HG02870 (cell line): ENCODE measurements at regions not wholly inside any gene's neighbourhood (a gene's known extent, or its start where the extent isn't known, plus 50 kb on each side); places are given as distances from the start of the nearest gene placed in this dataset.
"Not testable (repeated sequence)": the region's sequence is repeated elsewhere in the genome, so short reads cannot be mapped to it uniquely, and the experiment has no call there.

Experiments
- ATAC-seq: cut with Tn5 transposase; IDR thresholded peaks from one replicate; pipeline ENCODE4 v1.9.1; 2021; ENCODE audit warnings: mild to moderate bottlenecking, moderate library complexity; ENCODE audit not compliant: unreplicated experiment

- ATAC-seq = no peak
Measured at GRCh38 chr1:48089356-48089891, 92.2 kb upstream of the TRABD2B start.

DNA sequence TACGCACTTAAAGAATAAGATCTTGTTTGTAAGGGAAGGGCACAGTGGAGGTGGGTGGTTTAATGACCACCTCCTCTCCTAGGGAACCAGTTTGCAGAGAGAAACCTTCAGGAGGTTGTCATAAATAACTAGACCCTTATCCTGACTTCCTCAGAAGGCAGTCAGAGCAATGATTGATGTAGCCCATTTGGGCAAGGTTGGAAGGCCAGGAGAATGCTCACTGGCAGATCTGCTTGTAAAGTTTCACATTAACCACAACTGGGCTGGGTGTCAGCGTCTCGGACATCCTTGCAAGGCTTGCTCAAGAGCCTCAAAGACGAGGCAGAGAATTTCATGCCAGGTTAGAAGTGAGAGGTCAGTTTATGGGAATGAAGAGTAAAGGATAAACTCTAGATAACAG lies 87.6 kb upstream of the TRABD2B start:
- no peak for ATAC-seq

DNA sequence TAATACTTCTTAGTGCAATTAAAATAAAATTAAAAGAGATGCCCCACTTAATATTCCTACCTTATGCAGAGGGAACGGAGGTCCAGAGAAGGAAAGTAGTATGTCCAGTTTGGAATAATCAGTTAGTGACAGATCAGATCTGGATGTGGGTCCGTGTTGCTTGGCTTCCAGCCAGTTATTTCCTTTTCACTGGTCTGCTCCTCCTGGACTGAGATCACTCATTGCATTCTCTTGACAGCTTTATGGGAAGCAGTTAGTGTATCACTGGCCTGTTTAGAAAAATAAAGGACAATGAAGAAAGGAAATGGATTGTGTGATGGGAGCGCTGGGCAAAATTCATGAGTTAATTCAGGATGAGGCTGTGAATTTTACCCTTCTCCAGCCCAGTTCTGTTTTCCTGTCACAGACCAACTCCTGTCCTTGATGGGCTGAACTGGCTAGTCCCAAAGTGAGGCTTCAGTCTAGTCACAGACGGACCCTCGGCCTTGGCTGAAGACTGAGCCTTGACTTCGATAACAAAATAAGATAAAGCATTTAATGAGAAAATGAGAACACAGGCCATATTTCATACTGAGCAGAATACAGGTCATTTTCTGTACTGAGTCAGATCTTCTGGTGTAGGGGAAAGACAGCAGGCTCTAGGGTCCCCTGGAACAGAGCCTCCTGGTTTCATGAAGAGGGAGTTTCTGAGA lies 85.2 kb upstream of the TRABD2B start:
- ATAC-seq = no peak

DNA sequence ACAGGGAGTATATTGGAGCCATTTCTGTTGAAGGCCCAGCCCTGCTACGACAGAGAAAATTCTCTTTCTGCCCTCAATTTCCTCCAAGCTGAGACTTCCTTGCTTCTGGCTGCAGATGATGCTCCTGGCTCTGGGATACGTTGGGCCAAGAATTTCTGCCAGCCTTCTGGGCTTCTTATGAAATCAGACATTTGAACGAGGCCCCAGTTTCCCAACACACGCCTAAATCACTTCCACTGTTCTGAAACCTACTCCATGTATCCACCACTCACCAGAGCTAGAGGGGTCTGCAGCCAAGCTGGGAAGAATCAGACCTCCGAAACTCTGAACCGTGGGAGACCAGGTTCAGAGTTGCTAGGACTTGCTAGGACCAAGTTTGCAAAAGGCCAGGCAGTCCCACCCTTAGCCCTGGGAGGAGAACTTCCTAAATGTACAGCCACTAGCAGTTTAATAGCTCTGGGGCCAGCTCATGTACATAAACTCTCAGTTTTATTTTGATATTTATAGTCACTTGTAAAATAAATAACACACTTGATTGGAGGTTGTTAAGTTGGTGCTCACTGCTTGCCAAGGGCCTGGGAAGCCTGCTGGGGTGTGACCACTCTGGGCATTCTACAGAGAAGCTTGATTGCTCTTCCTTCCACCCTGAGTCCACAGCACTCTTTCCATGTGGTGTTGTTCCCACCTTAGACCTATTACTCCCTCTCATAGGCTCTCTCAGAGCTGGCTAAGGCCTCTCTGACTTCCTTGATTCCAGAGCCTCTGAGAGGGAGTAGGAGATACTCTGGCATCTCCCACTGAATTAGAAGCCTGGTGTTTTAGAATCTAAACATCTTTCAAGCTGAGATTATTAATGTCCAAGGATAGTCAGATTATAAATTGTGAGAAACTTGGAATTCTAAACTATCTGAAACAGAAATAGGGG lies 83.4 kb upstream of the TRABD2B start:
- ATAC-seq = no peak

DNA sequence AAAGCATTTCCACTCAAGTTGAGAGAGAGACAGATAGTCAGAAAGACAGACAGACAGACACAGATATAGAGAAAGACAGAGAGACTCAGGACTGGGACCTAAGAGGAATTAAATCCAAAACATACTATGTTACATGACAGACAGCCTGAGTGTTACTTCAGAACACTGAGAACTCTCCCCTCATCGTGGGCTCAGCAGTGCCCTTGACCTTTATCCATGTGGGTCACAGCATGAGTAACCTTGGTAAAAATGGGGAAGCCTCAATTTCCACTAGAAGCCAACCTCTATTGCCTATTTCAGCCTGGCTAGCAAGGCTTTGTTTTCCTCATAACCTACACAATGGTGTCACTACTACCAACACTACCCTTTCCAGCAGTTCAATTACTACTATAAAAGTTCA lies 81.9 kb upstream of the TRABD2B start:
- ATAC-seq = no peak

DNA sequence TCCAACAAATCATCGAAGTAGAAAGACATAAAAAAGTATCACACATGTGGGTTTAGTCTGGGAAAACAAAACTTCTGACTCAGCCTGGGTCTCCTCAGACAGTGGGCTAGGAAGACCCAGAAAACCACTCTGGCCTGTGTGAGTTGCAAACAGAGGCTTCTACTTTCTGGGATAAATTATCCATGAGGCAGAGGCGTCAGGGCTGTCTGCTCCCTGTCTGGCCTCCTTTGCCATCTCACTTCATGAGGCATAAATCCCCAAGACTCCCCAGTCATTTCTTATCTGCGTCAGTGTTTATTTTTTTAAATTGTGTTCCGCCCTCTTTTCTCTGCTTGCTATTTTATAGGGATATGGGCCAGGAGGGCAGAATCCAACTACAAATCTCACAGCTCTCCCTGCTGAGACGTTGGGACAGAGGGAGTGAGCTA lies 80.6 kb upstream of the TRABD2B start:
- no peak for ATAC-seq

DNA sequence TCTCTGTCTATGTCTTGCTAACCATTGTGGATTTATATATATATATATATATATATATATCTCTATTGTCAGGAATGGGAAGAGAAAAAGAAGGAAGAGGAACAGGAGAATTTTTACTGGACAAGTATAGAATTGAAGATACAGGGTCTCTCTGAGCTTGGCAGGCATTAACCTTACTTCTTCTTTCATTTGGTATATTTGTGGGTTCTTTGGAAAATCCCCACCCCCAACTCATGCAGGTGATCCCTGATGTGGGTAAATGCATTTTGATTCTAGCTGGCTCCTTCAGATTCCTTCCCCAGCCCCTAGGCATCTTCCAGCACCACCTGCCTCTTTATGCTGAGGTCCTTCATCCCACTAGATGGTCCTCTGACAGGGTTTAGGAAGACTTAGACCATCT lies 78.8 kb upstream of the TRABD2B start:
- no peak for ATAC-seq

- ATAC-seq = no peak
Measured at GRCh38 chr1:48073798-48074530, 76.8 kb upstream of the TRABD2B start.

- no peak for ATAC-seq
Measured at GRCh38 chr1:48071513-48071912, 74.3 kb upstream of the TRABD2B start.

- ATAC-seq = no peak
Measured at GRCh38 chr1:48070396-48070750, 73.2 kb upstream of the TRABD2B start.

GRCh38 chr1:48069662-48070395 lies 72.6 kb upstream of the TRABD2B start:
- ATAC-seq = no peak

DNA sequence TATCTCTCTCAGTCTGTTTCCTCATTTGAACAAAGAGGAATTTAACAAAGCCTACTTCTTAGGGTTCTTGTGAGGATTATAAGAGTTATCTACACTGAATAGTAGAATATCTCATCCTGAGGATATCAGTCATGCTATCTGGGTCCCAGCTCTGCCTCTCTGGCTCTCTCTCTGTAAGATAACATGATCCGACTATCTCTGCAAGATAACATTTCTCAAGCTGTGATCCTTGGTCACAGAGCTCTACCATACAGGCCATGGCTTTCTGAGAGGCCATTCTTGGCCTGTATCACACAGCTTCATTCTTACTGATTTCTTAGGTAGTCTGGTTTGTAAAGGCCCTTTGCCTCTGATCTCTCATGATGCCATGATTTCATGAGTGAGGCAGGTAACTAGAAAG lies 71.0 kb upstream of the TRABD2B start:
- ATAC-seq = no peak

- no peak for ATAC-seq
Measured at GRCh38 chr1:48066936-48067335, 69.8 kb upstream of the TRABD2B start.

DNA sequence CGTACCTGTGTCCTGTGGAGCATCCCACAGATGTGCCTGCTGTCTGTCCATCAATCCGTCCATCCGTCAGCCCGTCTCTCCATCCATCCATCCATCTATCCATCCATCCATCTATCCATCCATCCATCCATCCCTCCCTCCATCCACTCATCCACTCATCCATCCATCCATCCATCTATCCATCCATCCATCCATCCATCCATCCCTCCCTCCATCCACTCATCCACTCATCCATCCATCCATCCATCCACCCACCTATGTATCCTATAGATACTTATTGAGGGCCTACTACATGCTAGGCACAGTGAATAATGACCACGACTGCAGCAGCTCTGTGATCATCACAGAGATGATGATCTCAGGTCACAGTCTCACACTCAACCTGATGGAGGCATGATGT lies 67.5 kb upstream of the TRABD2B start:
- not testable (repeated sequence) for ATAC-seq

DNA sequence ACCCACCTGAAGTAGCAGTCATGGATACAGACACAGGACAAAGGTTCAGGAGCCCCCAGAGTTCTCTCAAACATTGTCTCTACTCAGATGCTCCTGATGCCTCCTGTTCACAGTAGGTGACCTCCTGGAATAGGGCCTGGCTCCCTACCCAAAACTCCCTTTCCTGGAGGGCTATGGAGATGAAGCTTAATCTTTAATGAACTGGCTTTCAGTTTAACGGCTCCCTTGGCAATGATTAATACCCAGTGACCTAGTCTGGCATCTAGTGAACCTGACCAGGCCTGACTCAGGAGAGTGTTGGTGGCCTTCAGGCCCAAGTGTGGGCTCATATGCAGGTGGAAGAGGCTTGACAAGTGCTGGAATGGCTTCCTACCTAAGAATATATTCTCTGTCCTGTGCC lies 65.2 kb upstream of the TRABD2B start:
- ATAC-seq = no peak

- ATAC-seq = no peak
Measured at GRCh38 chr1:48061162-48062136, 64.3 kb upstream of the TRABD2B start.

GRCh38 chr1:48059289-48059688 lies 62.1 kb upstream of the TRABD2B start:
- ATAC-seq = no peak

GRCh38 chr1:48058135-48059025 lies 61.2 kb upstream of the TRABD2B start:
- no peak for ATAC-seq

DNA sequence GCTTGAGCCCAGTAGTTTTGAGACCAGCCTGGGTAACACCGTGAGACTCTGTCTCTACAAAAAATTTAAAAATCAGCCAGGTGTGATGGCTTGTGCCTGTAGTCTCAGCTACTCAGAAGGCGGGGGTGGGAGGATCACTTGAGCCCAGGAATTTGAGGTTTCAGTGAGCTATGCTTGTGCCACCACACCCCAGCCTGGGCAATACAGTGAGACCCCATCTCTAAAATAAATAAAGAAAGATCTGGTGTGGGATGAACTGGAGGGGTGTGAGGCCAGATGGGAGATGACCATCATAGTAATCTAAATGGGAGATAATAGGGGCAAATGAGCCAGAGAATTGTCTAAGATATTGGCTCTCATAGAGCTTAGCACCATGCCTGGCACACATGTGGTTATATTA lies 60.1 kb upstream of the TRABD2B start:
- no peak for ATAC-seq
